IMR-90 (cell line): ENCODE measurements at regions not wholly inside any gene's neighbourhood (a gene's known extent, or its start where the extent isn't known, plus 50 kb on each side); places are given as distances from the start of the nearest gene placed in this dataset.

Experiments
- ATAC-seq: fragments of 200-7000 bp; cut with Tn5 transposase; 2 replicates; pipeline ENCODE4 v1.9.1; 2020; ENCODE audit warnings: low read depth, mild to moderate bottlenecking, moderate library complexity
- BruUV-seq: library from RNA; stranded (reverse); fragments of 400-500 nt; replicated peaks from 2 replicates; lab custom pipeline; 2021; lab: Mats Ljungman, UMichigan
- CTCF ChIA-PET: fragments of 300-600 bp; formaldehyde crosslinking; extraction: SDS; loops from one replicate; lab custom pipeline; 2021; ENCODE audit warnings: antibody characterized with exemption; lab: Yijun Ruan, JAX
- POLR2A ChIA-PET: fragments of 300-600 bp; sonication (Branson Sonifier 250); formaldehyde crosslinking; loops from one replicate; lab custom pipeline; 2022; ENCODE audit warnings: antibody characterized with exemption; ENCODE audit not compliant: unreplicated experiment; lab: Charles Lee
- DNase-seq: peaks from one replicate; pipeline ENCODE4 v3.0.0; 2013
- H2AFZ ChIP-seq: replicated peaks from 2 replicates; pipeline ENCODE3; 2013; ENCODE audit warnings: low read length, mild to moderate bottlenecking; ENCODE audit not compliant: poor library complexity
- H2AK5ac ChIP-seq: 2 replicates; pipeline ENCODE4 v1.6.1; 2013; ENCODE audit warnings: low read depth, low read length, inconsistent platforms
- H2AK9ac ChIP-seq: replicated peaks from 2 replicates; pipeline ENCODE3; 2013; ENCODE audit warnings: mild to moderate bottlenecking, low read depth, low read length, moderate library complexity; ENCODE audit not compliant: poor library complexity
- H2BK120ac ChIP-seq: 2 replicates; pipeline ENCODE4 v1.6.1; 2013; ENCODE audit warnings: low read depth, low read length, inconsistent platforms
- H2BK15ac ChIP-seq: 3 replicates; pipeline ENCODE4 v1.6.1; 2013; ENCODE audit warnings: low read depth, low read length, inconsistent platforms
- H2BK20ac ChIP-seq: 2 replicates; pipeline ENCODE4 v1.6.1; 2013; ENCODE audit warnings: low read depth, mild to moderate bottlenecking, inconsistent platforms, low read length, moderate library complexity
- H2BK5ac ChIP-seq: 2 replicates; pipeline ENCODE4 v1.6.1; 2013; ENCODE audit warnings: mild to moderate bottlenecking, low read depth, low read length, inconsistent platforms; ENCODE audit not compliant: poor library complexity, severe bottlenecking
- H3K14ac ChIP-seq: replicated peaks from 2 replicates; pipeline ENCODE4 v1.6.1; 2013; ENCODE audit warnings: low read depth, low read length, inconsistent platforms
- H3K18ac ChIP-seq: 2 replicates; pipeline ENCODE4 v1.6.1; 2013; ENCODE audit warnings: low read depth, low read length, control low read depth
- H3K23ac ChIP-seq: 2 replicates; pipeline ENCODE4 v1.6.1; 2013; ENCODE audit warnings: low read depth, low read length, inconsistent platforms
- H3K27ac ChIP-seq: 2 replicates; pipeline ENCODE4 v1.5.1; 2013; ENCODE audit warnings: mild to moderate bottlenecking, control low read depth, low read length; ENCODE audit not compliant: insufficient read depth
- H3K27me3 ChIP-seq: 2 replicates; pipeline ENCODE4 v1.6.1; 2013; ENCODE audit warnings: low read length; ENCODE audit not compliant: control insufficient read depth, insufficient read depth
- H3K36me3 ChIP-seq: 2 replicates; pipeline ENCODE4 v1.6.1; 2013; ENCODE audit warnings: low read length, mixed read lengths; ENCODE audit not compliant: control insufficient read depth, insufficient read depth
- H3K4ac ChIP-seq: 2 replicates; pipeline ENCODE4 v1.6.1; 2013; ENCODE audit warnings: low read depth, low read length, inconsistent platforms
- H3K4me1 ChIP-seq: 2 replicates; pipeline ENCODE4 v1.6.1; 2013; ENCODE audit warnings: low read length, mixed read lengths; ENCODE audit not compliant: control insufficient read depth, insufficient read depth
- H3K4me2 ChIP-seq: 2 replicates; pipeline ENCODE4 v1.6.1; 2013; ENCODE audit warnings: low read depth, mild to moderate bottlenecking, control low read depth, low read length, moderate library complexity
- H3K4me3 ChIP-seq: 2 replicates; pipeline ENCODE4 v1.5.1; 2013; ENCODE audit warnings: low read depth, mild to moderate bottlenecking, control low read depth, low read length, moderate library complexity; ENCODE audit not compliant: insufficient read depth
- H3K56ac ChIP-seq: 2 replicates; pipeline ENCODE4 v1.6.1; 2013; ENCODE audit warnings: low read length, inconsistent platforms; ENCODE audit not compliant: insufficient read depth; ENCODE audit errors: extremely low read depth
- H3K79me1 ChIP-seq, 2 experiments: 2 replicates each; pipeline ENCODE4 v1.6.1; 2013; ENCODE audit warnings: low read length in 2 of 2, inconsistent platforms in 1 of 2, low read depth in 1 of 2
- H3K9ac ChIP-seq: 2 replicates; pipeline ENCODE4 v1.6.1; 2013; ENCODE audit warnings: low read depth, low read length, control low read depth
- H3K9me1 ChIP-seq: 2 replicates; pipeline ENCODE4 v1.6.1; 2013; ENCODE audit warnings: low read length, inconsistent platforms; ENCODE audit not compliant: insufficient read depth
- H3K9me3 ChIP-seq: 2 replicates; pipeline ENCODE4 v1.6.1; 2013; ENCODE audit warnings: low read length; ENCODE audit not compliant: control insufficient read depth, insufficient read depth
- H4K20me1 ChIP-seq: 2 replicates; pipeline ENCODE4 v1.6.1; 2013; ENCODE audit warnings: low read length, inconsistent platforms; ENCODE audit not compliant: insufficient read depth
- H4K5ac ChIP-seq: 2 replicates; pipeline ENCODE4 v1.6.1; 2013; ENCODE audit warnings: mild to moderate bottlenecking, low read depth, low read length, control low read depth
- H4K8ac ChIP-seq, 2 experiments: 2 replicates each; pipeline ENCODE4 v1.6.1; 2013; ENCODE audit warnings: low read depth in 2 of 2, low read length in 2 of 2, control low read depth in 1 of 2, inconsistent platforms in 1 of 2
- H4K91ac ChIP-seq: 2 replicates; pipeline ENCODE4 v1.6.1; 2013; ENCODE audit warnings: low read depth, low read length, inconsistent platforms; ENCODE audit not compliant: insufficient read depth
- BHLHE40 ChIP-seq: fragments of 150-350 bp; IDR thresholded peaks from 2 replicates; pipeline ENCODE4 v1.6.1; 2016; ENCODE audit warnings: mild to moderate bottlenecking, low read depth, low read length
- CEBPB ChIP-seq: IDR thresholded peaks from 2 replicates; pipeline ENCODE4 v1.6.1; 2012; ENCODE audit warnings: low read depth, low read length, improper control_type of control experiment
- CTCF ChIP-seq: conservative IDR thresholded peaks from 2 replicates; pipeline ENCODE4 v1.5.1; 2012; ENCODE audit warnings: mild to moderate bottlenecking, low read depth, low read length, improper control_type of control experiment
- FOS ChIP-seq: fragments of 150-350 bp; IDR thresholded peaks from 2 replicates; pipeline ENCODE4 v1.6.1; 2016; ENCODE audit warnings: low read depth, low read length
- MAFK ChIP-seq: IDR thresholded peaks from 2 replicates; pipeline ENCODE4 v1.6.1; 2012; ENCODE audit warnings: low read depth, low read length, improper control_type of control experiment
- MAZ ChIP-seq: IDR thresholded peaks from 2 replicates; pipeline ENCODE4 v1.6.1; 2012; ENCODE audit warnings: low read depth, mild to moderate bottlenecking, low read length, improper control_type of control experiment, moderate library complexity, borderline replicate concordance
- MXI1 ChIP-seq: IDR thresholded peaks from 2 replicates; pipeline ENCODE4 v1.6.1; 2012; ENCODE audit warnings: low read depth, mild to moderate bottlenecking, low read length, moderate library complexity, borderline replicate concordance
- POLR2A ChIP-seq: IDR thresholded peaks from 2 replicates; pipeline ENCODE4 v1.6.1; 2012; ENCODE audit warnings: mild to moderate bottlenecking, low read depth, low read length
- RFX5 ChIP-seq: IDR thresholded peaks from 2 replicates; pipeline ENCODE4 v1.8.0; 2012; ENCODE audit warnings: low read depth, mild to moderate bottlenecking, low read length, moderate library complexity
- USF2 ChIP-seq: fragments of 150-350 bp; IDR thresholded peaks from 2 replicates; pipeline ENCODE4 v1.6.1; 2017; ENCODE audit warnings: mild to moderate bottlenecking, antibody characterized with exemption, low read length, low read depth
- WGBS, 2 experiments: methylation state at CpG; one replicate each; pipeline versions ENCODE4 v1.1.5 to v1.1.7; 2013; ENCODE audit warnings: missing lambda C conversion rate in 2 of 2; ENCODE audit not compliant: insufficient read length in 1 of 2; ENCODE audit errors: extremely low coverage in 2 of 2; 5-methylcytosine and 5-hydroxymethylcytosine counted together
- dilution Hi-C: fragments of 300-500 bp; cut with HindIII; formaldehyde crosslinking; loops from one replicate; pipeline ENCODE4 v1.14.3; 2018; ENCODE audit warnings: low sequenced_read_pairs; ENCODE audit not compliant: unreplicated experiment
- in situ Hi-C: fragments of 300-500 bp; cut with MboI; formaldehyde crosslinking; loops from 3 replicates; pipeline ENCODE4 v1.14.3; 2019; ENCODE audit warnings: low sequenced_read_pairs, inconsistent platforms, mixed read lengths
- intact Hi-C: fragments of 100-400 bp; cut with micrococcal nuclease; formaldehyde crosslinking; loops from 2 replicates; pipeline ENCODE4 v1.10.0; 2022

GRCh38 chr9:104302775-104303174, 201.3 kb upstream of the OR13F1 start:
- no peaks in the 10 kb centered on the region for H4K20me1 ChIP-seq
- no peak overlapping the region for H3K18ac ChIP-seq
- no peaks in the 10 kb centered on the region for H3K9me1 ChIP-seq
- BruUV-seq, result no TSS peak
- ChIA-PET CTCF (no interaction called here), POLR2A (no interaction called here)
- H2BK15ac ChIP-seq, result no peak overlapping the region
- TF ChIP-seq CEBPB, result no peak
- TF ChIP-seq MAZ, result no peak
- TF ChIP-seq CTCF, result no peak
- no peak for TF ChIP-seq BHLHE40
- no peak for TF ChIP-seq MXI1
- no peak for TF ChIP-seq MAFK
- TF ChIP-seq POLR2A, result no peak
- no peak for TF ChIP-seq RFX5
- no peak for TF ChIP-seq FOS
- TF ChIP-seq USF2, result no peak
- no peak overlapping the region for H2AK9ac ChIP-seq
- intact Hi-C loops, result no loop called here
- H3K4me3 ChIP-seq, result no peak overlapping the region
- H4K8ac ChIP-seq, result no peak overlapping the region
- no CpG with 5 or more reads among the region's 4 CpGs for WGBS, 2 experiments
- H3K4me2 ChIP-seq, result no peak overlapping the region
- in situ Hi-C loops, result no loop called here
- H3K79me1 ChIP-seq, result no peaks in the 10 kb centered on the region
- H3K23ac ChIP-seq, result no peak overlapping the region
- H3K9ac ChIP-seq, result no peak overlapping the region
- H2AK5ac ChIP-seq, result no peak overlapping the region
- H2BK120ac ChIP-seq, result no peak overlapping the region
- H2AFZ ChIP-seq, result no peak overlapping the region
- H3K14ac ChIP-seq, result no peak overlapping the region
- no peak overlapping the region for H2BK5ac ChIP-seq
- peaks cover 13% of the 10 kb centered on the region for H3K9me3 ChIP-seq
- H3K27me3 ChIP-seq, result no peaks in the 10 kb centered on the region
- no peak overlapping the region for H3K56ac ChIP-seq
- no peaks in the 10 kb centered on the region for H3K36me3 ChIP-seq
- dilution Hi-C loops, result no loop called here
- H2BK20ac ChIP-seq, result no peak overlapping the region
- H3K4ac ChIP-seq, result no peak overlapping the region
- no peak overlapping the region for H4K91ac ChIP-seq
- H4K5ac ChIP-seq, result no peak overlapping the region
- H3K27ac ChIP-seq, result no peak overlapping the region
- DNase-seq (no peak), ATAC-seq (no peak)
- H3K4me1 ChIP-seq, result no peaks in the 10 kb centered on the region
